H9 (cell line): ENCODE measurements at regions not wholly inside any gene's neighbourhood (a gene's known extent, or its start where the extent isn't known, plus 50 kb on each side); places are given as distances from the start of the nearest gene placed in this dataset.

Experiments
- DNase-seq: peaks from one replicate; pipeline ENCODE4 v3.0.0-alpha.2; 2017
- H2AFZ ChIP-seq: one replicate; pipeline ENCODE4 v1.6.1; 2013; ENCODE audit warnings: mild to moderate bottlenecking, low read length, control low read depth, moderate library complexity
- H2AK5ac ChIP-seq: 2 replicates; pipeline ENCODE4 v1.6.1; 2013; ENCODE audit warnings: low read length, control low read depth, mixed read lengths; ENCODE audit not compliant: insufficient read length
- H2BK120ac ChIP-seq: one replicate; pipeline ENCODE4 v1.6.1; 2013; ENCODE audit warnings: low read depth, mild to moderate bottlenecking, low read length, control low read depth, inconsistent platforms; ENCODE audit not compliant: poor library complexity, severe bottlenecking
- H2BK12ac ChIP-seq: 2 replicates; pipeline ENCODE4 v1.6.1; 2013; ENCODE audit warnings: low read length, control low read depth, mixed read lengths, low read depth; ENCODE audit not compliant: insufficient read length
- H2BK15ac ChIP-seq: 2 replicates; pipeline ENCODE4 v1.6.1; 2013; ENCODE audit warnings: low read depth, low read length, control low read depth
- H2BK20ac ChIP-seq: one replicate; pipeline ENCODE4 v1.6.1; 2013; ENCODE audit warnings: low read depth, mild to moderate bottlenecking, low read length, control low read depth, inconsistent platforms; ENCODE audit not compliant: poor library complexity, severe bottlenecking
- H2BK5ac ChIP-seq: 2 replicates; pipeline ENCODE4 v1.6.1; 2013; ENCODE audit warnings: low read length, control low read depth, mixed read lengths; ENCODE audit not compliant: insufficient read length
- H3K14ac ChIP-seq: 2 replicates; pipeline ENCODE4 v1.6.1; 2013; ENCODE audit warnings: low read length, control low read depth; ENCODE audit not compliant: insufficient read depth
- H3K18ac ChIP-seq: 2 replicates; pipeline ENCODE4 v1.6.1; 2013; ENCODE audit warnings: low read depth, mild to moderate bottlenecking, mixed read lengths, low read length, control low read depth; ENCODE audit not compliant: insufficient read length
- H3K23ac ChIP-seq: 2 replicates; pipeline ENCODE4 v1.6.1; 2013; ENCODE audit warnings: low read length, control low read depth, mixed read lengths, low read depth; ENCODE audit not compliant: insufficient read length
- H3K23me2 ChIP-seq: 2 replicates; pipeline ENCODE4 v1.6.1; 2013; ENCODE audit warnings: low read depth, mild to moderate bottlenecking, mixed read lengths, low read length, control low read depth; ENCODE audit not compliant: insufficient read length, poor library complexity, severe bottlenecking
- H3K27ac ChIP-seq: 2 replicates; pipeline ENCODE4 v1.5.1; 2013; ENCODE audit warnings: low read length, control low read depth, mixed read lengths, low read depth; ENCODE audit not compliant: insufficient read length
- H3K27me3 ChIP-seq: 2 replicates; pipeline ENCODE4 v1.6.1; 2013; ENCODE audit warnings: low read length, control low read depth, inconsistent platforms; ENCODE audit not compliant: insufficient read depth
- H3K4ac ChIP-seq: 2 replicates; pipeline ENCODE4 v1.6.1; 2013; ENCODE audit warnings: low read depth, mild to moderate bottlenecking, control low read depth, inconsistent platforms, low read length, moderate library complexity
- H3K4me1 ChIP-seq: 2 replicates; pipeline ENCODE4 v1.6.1; 2013; ENCODE audit warnings: low read length, control low read depth, inconsistent platforms; ENCODE audit not compliant: insufficient read depth
- H3K4me2 ChIP-seq: 2 replicates; pipeline ENCODE4 v1.6.1; 2013; ENCODE audit warnings: low read length, control low read depth, mixed read lengths; ENCODE audit not compliant: insufficient read length, insufficient read depth
- H3K56ac ChIP-seq: 2 replicates; pipeline ENCODE4 v1.6.1; 2013; ENCODE audit warnings: low read depth, mild to moderate bottlenecking, mixed read lengths, low read length, control low read depth; ENCODE audit not compliant: insufficient read length
- H3K79me1 ChIP-seq: 2 replicates; pipeline ENCODE4 v1.6.1; 2013; ENCODE audit warnings: low read depth, mild to moderate bottlenecking, moderate library complexity, low read length, control low read depth, inconsistent platforms; ENCODE audit not compliant: insufficient read depth, poor library complexity, severe bottlenecking
- H3K79me2 ChIP-seq: 2 replicates; pipeline ENCODE4 v1.6.1; 2013; ENCODE audit warnings: low read length, control low read depth, inconsistent platforms; ENCODE audit not compliant: insufficient read depth
- H3K9ac ChIP-seq: 2 replicates; pipeline ENCODE4 v1.6.1; 2013; ENCODE audit warnings: low read length, control low read depth, mixed read lengths; ENCODE audit not compliant: insufficient read length; ENCODE audit errors: extremely low read depth
- H3K9me3 ChIP-seq: one replicate; pipeline ENCODE4 v1.6.1; 2013; ENCODE audit warnings: low read depth, low read length, inconsistent platforms; ENCODE audit not compliant: control insufficient read depth
- H3T11ph ChIP-seq: one replicate; pipeline ENCODE4 v1.6.1; 2013; ENCODE audit warnings: mild to moderate bottlenecking, low read length, control low read depth, inconsistent platforms
- H4K20me1 ChIP-seq: one replicate; pipeline ENCODE4 v1.6.1; 2013; ENCODE audit not compliant: control insufficient read depth, insufficient read length, insufficient read depth
- H4K5ac ChIP-seq: 2 replicates; pipeline ENCODE4 v1.6.1; 2013; ENCODE audit warnings: low read depth, mild to moderate bottlenecking, mixed read lengths, low read length, control low read depth; ENCODE audit not compliant: insufficient read length
- H4K8ac ChIP-seq: replicated peaks from 2 replicates; pipeline ENCODE4 v1.6.1; 2013; ENCODE audit warnings: low read length, control low read depth, mixed read lengths, low read depth; ENCODE audit not compliant: insufficient read length
- H4K91ac ChIP-seq: 2 replicates; pipeline ENCODE4 v1.6.1; 2013; ENCODE audit warnings: low read depth, mild to moderate bottlenecking, moderate library complexity, mixed read lengths, low read length, control low read depth; ENCODE audit not compliant: insufficient read length
- H3K27ac Mint-ChIP-seq, 3 experiments: 2 replicates in 2 of 3; 3 replicates in 1 of 3; pipeline ENCODE4 v1.8.0; 2020 to 2021; ENCODE audit warnings: mixed read lengths in 3 of 3, mild to moderate bottlenecking in 1 of 3, moderate library complexity in 1 of 3
- H3K27me3 Mint-ChIP-seq: 2 replicates; pipeline ENCODE4 v1.8.0; 2021; ENCODE audit warnings: low read depth, mild to moderate bottlenecking, moderate library complexity, mixed read lengths
- H3K36me3 Mint-ChIP-seq, 3 experiments: 2 replicates in 2 of 3; 3 replicates in 1 of 3; pipeline ENCODE4 v1.8.0; 2020 to 2021; ENCODE audit warnings: low read depth in 3 of 3, mixed read lengths in 3 of 3; ENCODE audit not compliant: insufficient read depth in 1 of 3
- H3K4me1 Mint-ChIP-seq, 2 experiments: 2 replicates each; pipeline ENCODE4 v1.8.0; 2020; ENCODE audit warnings: mixed read lengths in 2 of 2
- H3K4me3 Mint-ChIP-seq, 2 experiments: 2 replicates in 1 of 2; 3 replicates in 1 of 2; pipeline ENCODE4 v1.8.0; 2020 to 2021; ENCODE audit warnings: mild to moderate bottlenecking in 2 of 2, mixed read lengths in 2 of 2, moderate library complexity in 1 of 2
- H3K9me3 Mint-ChIP-seq, 2 experiments: 2 replicates in 1 of 2; 3 replicates in 1 of 2; pipeline ENCODE4 v1.8.0; 2020; ENCODE audit warnings: mild to moderate bottlenecking in 2 of 2, mixed read lengths in 2 of 2, moderate library complexity in 1 of 2
- TF ChIP-seq, protein P1 (sequence below): fragments of 200-600 bp; sonication (generic); conservative IDR thresholded peaks from 3 replicates; pipeline ENCODE4 v1.8.0; 2021; ENCODE audit warnings: antibody characterized with exemption, mild to moderate bottlenecking

DNA sequence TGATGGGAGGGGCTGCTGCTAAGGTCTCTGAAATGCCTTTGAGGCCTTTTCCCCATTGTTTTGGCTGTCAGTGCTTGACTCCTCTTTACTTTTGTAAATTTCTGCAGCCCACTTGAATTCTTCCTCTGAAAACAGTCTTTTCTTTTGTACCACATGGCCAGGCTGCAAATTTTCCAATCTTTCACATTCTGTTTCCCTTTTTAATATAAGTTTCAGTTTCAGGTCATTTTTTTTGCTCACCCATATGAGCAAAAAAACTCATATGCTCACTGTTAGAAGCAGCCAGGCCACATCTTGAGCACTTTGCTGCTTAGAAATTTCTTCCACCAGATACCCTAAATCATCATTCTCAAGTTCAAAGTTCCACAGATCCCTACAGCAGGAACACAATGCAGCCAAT lies 234.6 kb upstream of the ADRA1B start:
- no peak overlapping the region for H2BK15ac ChIP-seq
- H3K27ac ChIP-seq: no peak overlapping the region
- H4K5ac ChIP-seq: no peak overlapping the region
- H3K79me1 ChIP-seq: no peaks in the 10 kb centered on the region
- H3K9me3 ChIP-seq: no peaks in the 10 kb centered on the region
- peaks cover 14 to 28% (median 23%) of the 10 kb centered on the region in 3 experiments for H3K36me3 Mint-ChIP-seq
- H3K4me2 ChIP-seq: no peak overlapping the region
- no peak overlapping the region for H3K18ac ChIP-seq
- H3K27me3 ChIP-seq: no peaks in the 10 kb centered on the region
- no peaks in the 10 kb centered on the region; the same call in 1 of the 2 replicates for H3K27me3 Mint-ChIP-seq
- no peak overlapping the region for H3K4ac ChIP-seq
- no peak overlapping the region for H2BK5ac ChIP-seq
- no peak overlapping the region for H3K56ac ChIP-seq
- H4K91ac ChIP-seq: no peak overlapping the region
- no peak overlapping the region for H3K9ac ChIP-seq
- H3K27ac Mint-ChIP-seq: no peak overlapping the region
- no peaks in the 10 kb centered on the region for H3K23me2 ChIP-seq
- TF ChIP-seq, protein P1, sequence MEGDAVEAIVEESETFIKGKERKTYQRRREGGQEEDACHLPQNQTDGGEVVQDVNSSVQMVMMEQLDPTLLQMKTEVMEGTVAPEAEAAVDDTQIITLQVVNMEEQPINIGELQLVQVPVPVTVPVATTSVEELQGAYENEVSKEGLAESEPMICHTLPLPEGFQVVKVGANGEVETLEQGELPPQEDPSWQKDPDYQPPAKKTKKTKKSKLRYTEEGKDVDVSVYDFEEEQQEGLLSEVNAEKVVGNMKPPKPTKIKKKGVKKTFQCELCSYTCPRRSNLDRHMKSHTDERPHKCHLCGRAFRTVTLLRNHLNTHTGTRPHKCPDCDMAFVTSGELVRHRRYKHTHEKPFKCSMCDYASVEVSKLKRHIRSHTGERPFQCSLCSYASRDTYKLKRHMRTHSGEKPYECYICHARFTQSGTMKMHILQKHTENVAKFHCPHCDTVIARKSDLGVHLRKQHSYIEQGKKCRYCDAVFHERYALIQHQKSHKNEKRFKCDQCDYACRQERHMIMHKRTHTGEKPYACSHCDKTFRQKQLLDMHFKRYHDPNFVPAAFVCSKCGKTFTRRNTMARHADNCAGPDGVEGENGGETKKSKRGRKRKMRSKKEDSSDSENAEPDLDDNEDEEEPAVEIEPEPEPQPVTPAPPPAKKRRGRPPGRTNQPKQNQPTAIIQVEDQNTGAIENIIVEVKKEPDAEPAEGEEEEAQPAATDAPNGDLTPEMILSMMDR: no peak
- no peaks in the 10 kb centered on the region for H3K4me1 ChIP-seq
- no peak overlapping the region for H3K14ac ChIP-seq
- H2BK120ac ChIP-seq: no peak overlapping the region
- no peak overlapping the region for H3K4me3 Mint-ChIP-seq
- H2BK12ac ChIP-seq: no peak overlapping the region
- H3T11ph ChIP-seq: no peak overlapping the region
- H4K8ac ChIP-seq: no peak overlapping the region
- peaks cover 37 to 46% of the 10 kb centered on the region in 2 experiments for H3K9me3 Mint-ChIP-seq
- H3K4me1 Mint-ChIP-seq: no peaks in the 10 kb centered on the region
- H3K79me2 ChIP-seq: no peaks in the 10 kb centered on the region
- H2AFZ ChIP-seq: no peak overlapping the region
- H2BK20ac ChIP-seq: no peak overlapping the region
- DNase-seq: no peak
- H4K20me1 ChIP-seq: no peaks in the 10 kb centered on the region
- H2AK5ac ChIP-seq: no peak overlapping the region
- H3K23ac ChIP-seq: no peak overlapping the region
